Neural progenitor cell (in vitro differentiated cells): ENCODE measurements at regions not wholly inside any gene's neighbourhood (a gene's known extent, or its start where the extent isn't known, plus 50 kb on each side); places are given as distances from the start of the nearest gene placed in this dataset.

Experiments used
- CTCF ChIP-seq: fragments of 200-600 bp; sonication (generic); IDR thresholded peaks from 2 replicates; pipeline ENCODE4 v1.5.1; 2017; ENCODE audit warnings: antibody characterized with exemption, mild to moderate bottlenecking
- EZH2 ChIP-seq: fragments of 200-600 bp; sonication (generic); IDR thresholded peaks from 2 replicates; pipeline ENCODE4 v1.6.1; 2017; ENCODE audit warnings: antibody characterized with exemption, mild to moderate bottlenecking, moderate library complexity
- EZH2phosphoT487 ChIP-seq: fragments of 200-600 bp; sonication (generic); IDR thresholded peaks from 2 replicates; pipeline ENCODE4 v1.6.1; 2017; ENCODE audit warnings: antibody characterized with exemption

- no peak for TF ChIP-seq CTCF
- no peak for TF ChIP-seq EZH2
- no peak for TF ChIP-seq EZH2phosphoT487
Measured at GRCh38 chr16:65817066-65817465, 549.4 kb upstream of the CDH5 start.
